Stimulated activated naive CD8-positive, alpha-beta T cell treated with anti-CD3 and anti-CD28 coated beads, Interleukin-15, Interleukin-2, amounts not matched to agents 100 U/mL and 50 U/mL, for 24 hours (primary cell): ENCODE measurements at regions not wholly inside any gene's neighbourhood (a gene's known extent, or its start where the extent isn't known, plus 50 kb on each side); places are given as distances from the start of the nearest gene placed in this dataset.
"Not testable (repeated sequence)": the region's sequence is repeated elsewhere in the genome, so short reads cannot be mapped to it uniquely, and the experiment has no call there.

Source experiments
- ATAC-seq: fragments of 150-1000 bp; cut with Tn5 transposase; one replicate; pipeline ENCODE4 v1.10.0; 2021
- DNase-seq: peaks from one replicate; pipeline ENCODE4 v3.0.0; 2021

- no peak for ATAC-seq
- DNase-seq, result no peak
These were observed 50.1 kb upstream of the BCL6 start for GRCh38 chr3:187795207-187795960.

- DNase-seq, result no peak
- ATAC-seq, result no peak
These were observed 52.9 kb upstream of the BCL6 start for GRCh38 chr3:187798126-187798525.

DNA sequence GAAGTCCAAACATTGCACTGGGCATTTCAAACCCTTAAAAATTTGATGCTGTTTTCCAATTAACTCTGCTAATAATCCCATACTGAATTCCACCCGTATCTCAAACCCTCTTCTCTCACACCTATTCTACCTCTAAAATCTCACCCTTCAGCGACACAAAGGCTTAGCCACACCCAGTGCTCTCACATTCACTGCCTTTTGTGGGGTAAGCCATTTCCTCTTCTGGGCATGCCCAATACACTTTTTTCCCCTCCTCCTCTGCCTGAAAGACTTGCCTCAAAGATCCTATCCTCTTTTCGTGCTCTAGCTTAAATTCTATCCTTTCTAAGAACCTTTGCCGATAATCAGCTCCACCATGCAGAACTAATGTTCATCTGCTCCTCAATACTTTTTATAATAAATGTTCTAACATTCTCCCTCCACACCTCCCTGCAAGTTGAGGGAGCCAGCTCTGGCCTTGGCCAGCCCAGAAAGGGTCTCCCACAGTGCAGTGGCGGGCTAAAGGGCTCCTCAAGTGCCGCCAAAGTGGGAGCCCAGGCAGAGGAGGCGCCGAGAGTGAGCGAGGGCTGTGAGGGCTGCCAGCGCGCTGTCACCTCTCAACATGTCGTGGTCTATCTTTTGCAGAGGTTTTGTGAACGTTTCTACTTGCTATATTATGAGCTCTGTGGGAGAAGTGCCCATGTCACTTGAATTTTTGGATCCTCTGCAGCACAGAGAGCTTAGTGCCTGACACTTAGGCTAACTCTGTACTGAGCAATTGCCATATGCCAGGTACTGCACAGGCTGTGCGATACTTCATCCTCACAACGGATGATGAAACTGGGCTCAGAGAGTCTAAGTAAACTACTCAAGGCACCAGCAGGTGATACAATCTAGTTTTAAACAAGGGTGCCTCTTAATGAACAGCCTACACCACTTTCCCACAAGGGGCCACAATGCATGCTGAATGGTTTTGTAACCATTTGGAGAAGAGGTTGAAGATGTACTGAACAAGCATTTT, 53.6 kb upstream of the BCL6 start:
- no peak for DNase-seq
- peak; percentile 7 for ATAC-seq

DNA sequence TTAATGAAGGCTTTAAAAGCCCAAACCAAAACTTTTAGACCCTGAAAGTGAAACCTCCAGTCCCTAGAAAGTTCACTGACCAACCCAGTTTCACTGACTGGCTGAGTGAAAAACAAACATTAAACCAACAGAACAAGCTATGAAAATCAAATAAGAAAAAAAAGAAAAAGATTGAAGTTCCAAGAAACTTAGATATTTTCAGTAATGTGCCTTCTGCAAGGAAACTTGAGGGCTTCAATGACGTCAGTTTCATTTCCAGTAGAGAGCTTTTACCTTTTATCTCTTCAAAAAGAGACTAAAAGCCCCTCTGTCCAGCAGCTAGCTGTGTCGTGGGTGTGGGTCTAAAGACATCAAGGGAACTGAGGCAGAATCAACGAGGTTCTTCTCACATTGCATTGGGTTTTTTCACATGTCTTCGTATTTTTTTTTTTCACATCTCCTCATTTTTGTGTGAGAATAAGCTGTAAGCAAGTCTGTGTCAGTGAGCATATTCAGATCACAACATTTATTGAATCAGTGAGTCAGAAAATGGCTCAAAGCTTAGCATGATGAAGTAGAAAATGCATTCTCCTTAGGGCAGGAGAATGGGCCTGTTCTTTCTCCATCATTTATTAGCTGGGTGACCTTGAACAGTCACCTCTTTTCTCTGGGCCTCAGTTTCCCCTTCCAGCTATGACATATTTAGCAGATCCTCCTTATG, 54.8 kb upstream of the BCL6 start:
- ATAC-seq (peak; percentile 49), DNase-seq (no peak)

GRCh38 chr3:187801152-187801551, 55.9 kb upstream of the BCL6 start:
- no peak for ATAC-seq
- DNase-seq, result no peak

DNA sequence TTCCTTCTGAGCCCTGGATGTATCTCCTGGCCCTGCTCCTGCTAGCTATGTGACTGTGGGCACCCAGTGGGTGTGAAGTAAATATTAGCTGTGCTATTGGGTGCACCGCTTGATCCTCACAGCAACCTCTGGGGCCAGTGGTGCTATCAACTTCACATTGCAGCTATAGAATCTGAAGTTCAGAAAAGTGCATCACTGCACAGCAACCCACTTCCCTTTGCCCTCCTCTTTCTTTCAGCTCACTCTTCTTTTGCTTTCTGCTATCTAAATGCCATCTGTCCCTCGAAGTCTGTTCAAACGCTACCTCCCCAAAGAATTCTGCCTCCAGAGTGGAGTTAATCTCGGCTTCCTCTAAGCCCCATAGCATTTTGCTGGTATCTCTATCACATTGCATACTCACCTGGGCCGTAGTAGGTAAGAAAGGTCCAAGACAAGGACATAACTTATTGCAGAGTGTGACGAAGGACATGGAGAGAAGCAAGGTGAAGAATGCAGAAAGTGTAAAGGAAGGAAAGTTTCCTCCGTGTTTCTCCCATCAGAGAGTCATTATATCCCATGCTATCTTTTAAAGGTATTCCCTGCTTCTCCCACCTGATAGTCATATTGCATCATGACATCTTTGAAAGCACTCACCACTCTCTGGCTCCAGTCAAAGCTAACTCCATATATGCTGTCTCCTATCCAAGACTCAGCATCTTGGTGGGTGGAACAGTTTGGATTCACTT, 57.1 kb upstream of the BCL6 start:
- DNase-seq (no peak), ATAC-seq (no peak)

DNA sequence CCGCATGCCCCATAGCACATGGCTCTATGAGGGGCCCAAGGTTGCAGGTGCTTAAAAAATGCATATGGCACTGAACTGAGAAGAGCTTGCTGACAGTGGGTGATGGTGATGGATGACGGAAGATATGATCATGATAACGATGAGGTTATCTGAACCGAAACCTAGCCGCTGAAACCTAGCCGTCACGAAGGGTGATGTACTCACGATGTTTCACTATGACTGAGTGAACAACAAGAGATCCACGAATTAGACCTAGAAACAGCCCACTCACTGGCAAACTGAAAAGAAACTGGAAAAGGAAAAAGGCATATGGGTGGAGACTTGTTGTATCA, 57.6 kb upstream of the BCL6 start:
- peak; percentile 58 for DNase-seq
- peak; percentile 52 for ATAC-seq

- ATAC-seq (no peak), DNase-seq (no peak)
These were observed 59.0 kb upstream of the BCL6 start for GRCh38 chr3:187804120-187804744.

DNA sequence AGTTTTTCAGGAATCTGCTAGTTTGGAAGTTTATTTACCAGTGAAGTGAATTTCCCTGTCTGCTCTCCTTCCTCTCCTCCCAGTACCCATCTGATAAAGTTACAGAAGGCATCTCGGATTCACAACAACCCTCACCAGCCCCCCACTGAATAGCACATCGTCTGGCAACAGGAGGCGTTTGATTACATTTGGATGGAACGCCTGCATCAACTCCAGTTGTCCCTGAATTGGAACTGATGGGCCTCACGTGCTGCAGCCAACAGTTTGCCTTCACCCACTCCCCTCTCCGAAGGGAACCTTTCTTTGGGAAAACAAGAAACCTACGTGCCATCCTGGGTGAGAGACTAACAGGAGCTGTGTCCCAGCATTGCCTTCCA, 59.5 kb upstream of the BCL6 start:
- ATAC-seq (no peak), DNase-seq (no peak)

DNA sequence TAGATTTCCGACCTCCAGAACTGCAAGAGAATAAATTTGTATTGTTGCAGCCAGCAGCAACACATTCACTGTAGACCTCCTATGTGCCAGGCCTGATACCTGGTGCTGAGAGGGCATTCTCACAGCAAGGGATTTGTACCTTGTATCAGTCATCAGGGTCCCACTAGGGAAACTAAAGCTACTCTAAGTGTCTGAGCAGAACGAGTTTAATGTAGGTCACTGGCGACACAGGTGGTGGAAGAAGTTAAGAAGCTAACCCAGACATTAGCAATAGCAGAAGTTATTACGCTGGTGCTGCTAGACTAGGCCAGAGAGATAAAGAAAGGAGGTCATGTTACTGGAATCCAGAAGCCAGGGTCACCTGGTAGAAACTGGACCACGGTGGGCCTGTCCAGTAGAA, 60.5 kb upstream of the BCL6 start:
- ATAC-seq, result no peak

DNA sequence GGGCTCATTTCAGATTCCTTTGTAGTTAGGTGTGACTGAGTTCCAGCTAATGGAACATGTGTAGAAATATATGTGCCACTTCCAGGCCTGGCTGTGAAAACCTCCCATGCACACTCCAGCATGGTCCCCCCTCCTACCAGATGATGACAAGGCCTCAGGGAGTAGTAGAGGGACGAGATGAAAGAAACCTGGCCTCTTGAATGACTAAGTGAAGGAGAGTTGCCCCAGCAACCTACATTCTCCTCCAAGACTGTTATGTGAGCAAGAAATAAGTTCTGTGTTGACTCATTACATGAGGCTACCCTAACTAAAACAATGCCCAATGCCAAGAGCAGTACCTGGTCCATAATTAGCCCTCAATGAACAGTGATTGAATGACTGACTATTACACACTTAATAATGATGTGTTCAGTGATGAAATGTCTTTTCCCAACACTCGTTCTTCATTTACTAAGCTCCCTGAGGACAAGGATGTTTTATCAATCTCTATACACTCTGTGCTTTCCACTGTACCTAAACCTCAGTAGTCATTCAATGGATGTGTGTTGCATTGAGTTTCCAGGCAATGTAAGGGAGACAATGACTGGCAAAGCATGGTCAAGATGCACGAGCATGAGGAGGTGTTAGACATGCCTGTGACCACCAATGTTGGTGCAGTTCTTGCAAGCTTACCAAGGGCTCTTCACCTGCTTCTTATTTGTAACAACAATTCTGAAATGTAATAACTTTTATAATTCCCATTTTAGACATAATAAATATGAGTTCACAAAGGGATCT, 62.0 kb upstream of the BCL6 start:
- ATAC-seq, result peak; percentile 93
- peak; percentile 41 for DNase-seq

More for the DNA sequence above, 60.5 kb upstream of the BCL6 start:
- DNase-seq, result no peak

DNA sequence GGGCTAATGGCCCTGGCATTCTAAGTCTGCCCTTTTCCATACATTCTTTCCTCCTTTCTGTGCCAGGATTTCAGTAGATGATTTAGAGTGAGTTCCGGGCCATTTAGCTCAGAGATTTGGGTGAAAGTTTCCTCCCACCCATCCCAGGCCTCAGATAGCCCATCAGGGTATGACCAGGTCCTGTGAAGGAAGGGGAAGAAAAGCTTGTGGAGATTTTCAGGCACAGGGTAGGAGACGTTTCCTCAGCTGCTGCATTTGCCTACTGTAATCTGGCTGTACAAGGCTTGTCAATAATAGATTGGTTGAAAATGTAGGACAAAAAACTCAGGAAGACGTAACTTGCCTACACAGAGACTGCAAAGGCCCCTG, 63.2 kb upstream of the BCL6 start:
- ATAC-seq, result no peak
- no peak for DNase-seq

DNA sequence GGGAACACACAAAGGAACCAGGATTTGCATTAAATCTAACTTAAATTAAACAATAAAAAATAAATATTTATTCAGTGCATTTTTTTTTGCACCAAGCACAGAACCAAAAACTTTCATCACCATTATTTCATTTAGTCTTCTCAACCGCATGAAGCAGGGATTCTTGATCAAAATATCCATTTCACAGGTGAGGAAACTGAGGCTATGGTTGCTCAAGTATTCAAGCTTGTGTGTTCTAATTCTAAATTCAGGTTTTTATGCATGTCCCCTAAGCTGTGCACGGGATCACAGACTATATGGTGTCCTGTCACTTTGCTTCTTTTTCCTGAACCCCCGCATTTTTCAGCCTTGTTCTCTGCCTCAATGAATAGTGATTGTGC, 64.3 kb upstream of the BCL6 start:
- no peak for ATAC-seq
- no peak for DNase-seq

GRCh38 chr3:187810021-187810446, 64.8 kb upstream of the BCL6 start:
- no peak for DNase-seq
- no peak for ATAC-seq

DNA sequence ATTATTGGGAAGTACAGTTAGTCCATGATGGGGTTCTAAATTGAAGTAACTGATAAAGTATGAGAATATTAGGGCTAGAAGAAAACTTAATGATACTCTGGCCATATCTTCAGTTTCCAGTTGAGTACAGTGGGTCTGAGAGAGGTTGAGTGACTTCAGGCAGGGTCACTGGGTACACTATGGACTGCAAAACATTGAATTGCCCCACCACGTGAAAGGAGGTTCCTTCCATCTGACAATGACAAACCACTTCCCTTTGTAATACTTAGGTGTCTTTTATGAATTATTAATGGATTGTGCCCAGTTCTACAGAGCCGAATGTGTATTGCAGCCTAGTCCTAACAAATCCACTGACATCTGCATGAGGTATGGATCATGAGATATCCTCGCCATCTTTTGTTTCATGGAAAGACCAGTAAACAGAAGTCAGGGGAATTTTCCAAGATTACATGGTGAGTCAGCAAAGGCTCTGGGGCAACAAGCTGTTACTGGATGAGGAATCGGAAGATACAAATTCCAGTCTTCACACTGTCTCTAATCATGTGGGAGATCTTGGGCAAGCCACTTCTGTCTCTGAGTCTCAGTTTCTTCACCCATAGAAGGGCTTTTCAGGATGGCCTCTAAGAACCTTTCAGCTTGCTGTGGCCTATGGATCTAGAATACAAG, 66.5 kb upstream of the BCL6 start:
- ATAC-seq (no peak), DNase-seq (no peak)

DNA sequence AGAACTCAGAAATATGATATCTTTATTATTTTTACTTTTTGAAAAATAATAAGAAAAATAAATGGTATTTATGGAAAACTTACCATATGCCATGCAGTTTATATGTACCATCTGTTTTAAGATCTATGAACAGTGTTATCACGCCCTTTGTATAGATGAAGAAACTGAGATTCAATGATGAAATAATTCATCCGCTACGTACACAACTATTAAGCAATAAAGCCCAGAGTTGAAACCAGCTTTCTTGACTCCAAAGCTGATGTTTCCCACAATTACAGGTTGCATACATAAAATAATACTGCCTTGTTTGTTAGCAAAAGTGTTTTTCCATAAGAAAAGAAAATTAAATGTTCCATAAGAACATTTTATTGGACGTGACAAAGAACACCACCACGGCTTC, 67.2 kb upstream of the BCL6 start:
- DNase-seq (no peak), ATAC-seq (no peak)

DNA sequence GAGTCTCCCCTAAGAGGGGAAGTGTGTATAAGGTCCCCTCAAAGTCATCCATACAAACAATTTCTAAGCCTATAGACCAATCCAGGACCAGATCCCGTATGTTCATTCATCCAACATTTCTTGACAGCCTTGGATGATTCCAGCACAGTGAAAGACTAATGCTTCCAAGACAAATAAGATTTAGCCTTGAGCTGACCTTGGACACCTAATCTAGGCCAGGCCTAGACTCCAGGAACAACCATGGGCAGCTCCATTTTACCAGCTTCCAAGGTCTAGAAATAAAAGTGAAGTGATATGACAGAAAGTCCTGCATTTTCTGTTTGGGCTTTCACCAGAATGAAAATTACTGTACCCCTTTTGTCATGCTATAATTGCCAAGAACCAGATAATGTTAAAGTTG, 67.9 kb upstream of the BCL6 start:
- DNase-seq (no peak), ATAC-seq (no peak)

DNA sequence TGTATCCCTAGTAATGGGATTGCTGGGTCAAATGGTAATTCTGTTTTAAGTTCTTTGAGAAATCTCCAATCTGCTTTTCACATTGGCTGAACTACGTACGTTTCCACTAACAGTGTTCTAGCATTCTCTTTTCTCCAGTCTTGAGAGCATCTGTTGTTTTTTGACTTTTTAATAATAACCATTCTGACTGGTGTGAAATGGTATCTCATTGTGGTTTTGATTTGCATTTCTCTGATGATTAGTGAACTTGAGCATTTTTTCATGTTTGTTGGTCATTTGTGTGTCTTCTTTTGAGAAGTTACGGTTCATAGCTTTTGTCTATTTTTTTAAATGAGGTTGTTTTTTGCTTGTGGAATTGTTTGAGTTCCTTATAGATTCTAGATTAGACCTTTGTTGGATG, 72.5 kb upstream of the BCL6 start:
- not testable (repeated sequence) for DNase-seq, ATAC-seq

- ATAC-seq (no peak), DNase-seq (no peak)
These were observed 76.5 kb upstream of the BCL6 start for GRCh38 chr3:187821616-187822317.

DNA sequence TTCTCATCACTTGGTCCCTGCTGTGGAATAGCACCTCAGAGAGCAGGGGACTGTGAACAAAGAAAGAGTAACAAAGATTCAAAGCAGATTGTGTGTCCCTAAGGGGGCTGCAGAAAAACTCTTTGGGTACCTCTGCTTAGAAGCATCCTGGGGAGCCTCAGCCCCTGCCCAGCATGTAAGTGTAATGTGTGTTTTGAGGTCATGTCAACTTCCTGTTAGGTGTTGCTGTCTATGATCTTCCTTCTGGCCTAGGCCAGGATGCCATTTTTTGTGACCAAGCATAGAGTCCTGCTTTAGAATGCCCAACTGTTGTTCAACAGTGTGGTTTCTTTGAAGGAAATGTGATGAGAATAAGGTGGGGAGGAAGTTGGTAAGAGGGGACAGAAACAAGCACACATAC, 77.1 kb upstream of the BCL6 start:
- no peak for DNase-seq
- peak; percentile 36 for ATAC-seq
